ENCODE measurements at regions not wholly inside any gene's neighbourhood (a gene's known extent, or its start where the extent isn't known, plus 50 kb on each side); places are given as distances from the start of the nearest gene placed in this dataset.

GRCh38 chr7:34236057-34236456 is 330.7 kb downstream of the BMPER start:
- DNase-seq, result no peak
- H3K27me3 ChIP-seq (replicated peaks), result no peaks in the 10 kb centered on the region
- no peak overlapping the region for H3K27ac ChIP-seq
- H3K4me3 ChIP-seq (ENCODE audit: low read depth, low read length), result no peak overlapping the region
- H3K36me3 ChIP-seq (replicated peaks), result no peaks in the 10 kb centered on the region
- TF ChIP-seq CTCF (IDR thresholded peaks at IDR 0.05; ENCODE audit: low read depth, low read length, missing control alignments), result no peak
- in situ Hi-C loops (cut with HindIII; ENCODE audit: low pct_ligation_motif_present, low sequenced_read_pairs), result no loop called here

DNA sequence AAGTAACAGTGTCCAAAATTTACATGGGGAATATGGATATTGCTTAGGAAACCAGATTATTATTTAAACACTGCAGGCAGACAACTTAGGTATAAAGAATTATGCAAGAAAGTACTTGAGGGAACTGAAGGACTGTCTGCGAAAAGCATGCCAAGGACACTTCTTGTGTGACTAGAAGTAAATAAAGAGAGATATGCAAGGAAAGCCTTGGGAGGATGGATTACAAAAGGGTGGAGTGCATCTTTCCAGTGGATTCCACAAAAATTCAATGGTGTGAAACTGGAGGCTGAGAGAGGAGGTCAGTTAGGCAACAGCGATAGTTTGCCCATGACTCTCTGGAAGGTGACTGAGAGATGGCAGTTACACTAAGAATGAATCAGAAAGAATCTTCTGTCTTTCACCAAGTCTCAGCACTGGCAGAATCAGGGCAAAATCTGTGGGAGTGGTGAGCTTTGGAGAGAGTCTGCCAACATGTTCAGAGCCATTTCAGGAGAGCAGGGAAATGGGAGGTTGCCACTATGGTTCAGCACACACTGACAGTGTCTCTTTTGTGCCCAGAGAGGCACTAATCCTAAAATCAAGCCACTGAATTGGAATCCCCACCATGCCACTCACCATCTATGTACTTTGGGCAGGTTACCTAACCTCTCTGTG is 331.6 kb downstream of the BMPER start:
- H3K4me3 ChIP-seq (ENCODE audit: low read depth, low read length), result no peak overlapping the region
- no peak for TF ChIP-seq CTCF (IDR thresholded peaks at IDR 0.05; ENCODE audit: low read depth, low read length, missing control alignments)
- H3K27me3 ChIP-seq (replicated peaks), result no peaks in the 10 kb centered on the region
- H3K36me3 ChIP-seq (replicated peaks), result no peaks in the 10 kb centered on the region
- in situ Hi-C loops (cut with HindIII; ENCODE audit: low pct_ligation_motif_present, low sequenced_read_pairs), result no loop called here
- H3K27ac ChIP-seq, result no peak overlapping the region
- no peak for DNase-seq

DNA sequence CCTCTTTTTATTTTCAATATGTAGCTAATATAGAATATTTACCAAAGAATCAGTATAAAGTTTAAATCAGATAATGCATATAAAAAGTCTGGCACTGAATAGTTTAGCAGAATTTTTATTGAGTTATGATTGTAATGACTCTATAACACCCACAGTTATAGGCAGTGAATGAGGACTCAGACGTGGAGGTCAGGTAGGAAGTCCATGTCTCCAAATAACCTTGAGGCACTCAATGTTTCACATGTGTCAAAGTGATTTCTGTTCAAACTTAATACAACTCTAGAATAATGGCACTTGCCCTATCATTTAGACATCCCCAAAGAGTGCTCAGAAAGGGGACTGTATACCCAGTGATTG is 332.1 kb downstream of the BMPER start:
- H3K4me3 ChIP-seq (ENCODE audit: low read depth, low read length), result no peak overlapping the region
- no peak overlapping the region for H3K27ac ChIP-seq
- in situ Hi-C loops (cut with HindIII; ENCODE audit: low pct_ligation_motif_present, low sequenced_read_pairs), result no loop called here
- H3K36me3 ChIP-seq (replicated peaks), result no peaks in the 10 kb centered on the region
- no peak for DNase-seq
- no peaks in the 10 kb centered on the region for H3K27me3 ChIP-seq (replicated peaks)
- no peak for TF ChIP-seq CTCF (IDR thresholded peaks at IDR 0.05; ENCODE audit: low read depth, low read length, missing control alignments)

GRCh38 chr7:34240417-34240816 is 335.1 kb downstream of the BMPER start:
- Histone ChIP-seq H3K4me3 (ENCODE audit: low read depth, low read length) (no peak overlapping the region), H3K27me3 (replicated peaks) (no peaks in the 10 kb centered on the region), H3K27ac (no peak overlapping the region), H3K36me3 (replicated peaks) (no peaks in the 10 kb centered on the region)
- no peak for TF ChIP-seq CTCF (IDR thresholded peaks at IDR 0.05; ENCODE audit: low read depth, low read length, missing control alignments)
- DNase-seq, result no peak
- in situ Hi-C loops (cut with HindIII; ENCODE audit: low pct_ligation_motif_present, low sequenced_read_pairs), result no loop called here

DNA sequence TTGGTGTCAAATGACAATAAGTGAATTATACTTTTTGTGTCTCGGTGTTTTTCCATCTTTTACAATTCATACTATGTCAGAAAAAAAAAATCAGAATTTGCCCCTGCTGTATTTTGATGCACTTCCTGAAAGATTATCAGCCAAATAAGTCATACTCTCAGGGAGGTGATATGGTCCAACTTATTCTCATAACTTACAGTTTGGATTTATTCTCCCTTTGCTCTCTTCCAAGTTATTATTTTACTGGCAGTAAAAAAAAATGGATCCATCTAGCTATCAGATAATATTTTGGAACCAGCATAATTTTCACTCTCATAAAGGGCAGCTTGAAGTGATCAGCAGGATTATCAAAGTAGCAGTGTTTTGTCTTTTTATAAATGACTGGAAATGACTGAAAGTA is 337.1 kb downstream of the BMPER start:
- H3K27ac ChIP-seq, result no peak overlapping the region
- H3K4me3 ChIP-seq (ENCODE audit: low read depth, low read length), result no peak overlapping the region
- TF ChIP-seq CTCF (IDR thresholded peaks at IDR 0.05; ENCODE audit: low read depth, low read length, missing control alignments), result no peak
- in situ Hi-C loops (cut with HindIII; ENCODE audit: low pct_ligation_motif_present, low sequenced_read_pairs), result no loop called here
- DNase-seq, result no peak
- no peaks in the 10 kb centered on the region for H3K36me3 ChIP-seq (replicated peaks)
- no peaks in the 10 kb centered on the region for H3K27me3 ChIP-seq (replicated peaks)

DNA sequence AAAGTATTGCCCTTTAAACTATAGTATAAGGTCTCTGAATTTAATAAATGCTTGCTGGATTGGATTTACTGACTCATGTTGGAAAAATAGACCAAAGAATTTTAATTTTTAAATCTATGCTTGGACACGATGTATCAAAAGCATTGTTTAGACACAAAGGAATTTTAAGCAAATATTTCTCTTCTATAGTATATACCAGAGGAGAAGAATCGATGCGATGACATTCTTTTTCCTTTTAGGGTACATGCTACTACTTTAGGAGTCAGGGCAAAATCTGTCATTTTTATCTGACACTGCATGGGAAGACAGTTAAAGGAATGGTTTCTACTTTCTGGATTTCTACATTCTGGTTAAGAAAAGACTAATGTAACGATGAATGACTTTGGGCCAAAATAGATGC is 339.9 kb downstream of the BMPER start:
- no peak overlapping the region for H3K4me3 ChIP-seq (ENCODE audit: low read depth, low read length)
- no peak for DNase-seq
- no peak for TF ChIP-seq CTCF (IDR thresholded peaks at IDR 0.05; ENCODE audit: low read depth, low read length, missing control alignments)
- no peaks in the 10 kb centered on the region for H3K27me3 ChIP-seq (replicated peaks)
- H3K36me3 ChIP-seq (replicated peaks), result no peaks in the 10 kb centered on the region
- no peak overlapping the region for H3K27ac ChIP-seq
- in situ Hi-C loops (cut with HindIII; ENCODE audit: low pct_ligation_motif_present, low sequenced_read_pairs), result no loop called here
